NCI-H748 (cell line): ENCODE measurements at regions not wholly inside any gene's neighbourhood (a gene's known extent, or its start where the extent isn't known, plus 50 kb on each side); places are given as distances from the start of the nearest gene placed in this dataset.

ENCODE experiments used
- DNase-seq: peaks from one replicate; lab custom pipeline; 2025; ENCODE audit not compliant: unreplicated experiment; lab: John Stamatoyannopoulos, UW

- DNase-seq: no peak
Measured at GRCh38 chr4:20352163-20352431, 100.4 kb downstream of the SLIT2 start.

GRCh38 chr4:20353646-20354045 lies 101.9 kb downstream of the SLIT2 start:
- no peak for DNase-seq

- peak; percentile 51 for DNase-seq
Measured at GRCh38 chr4:20354120-20354519, 102.4 kb downstream of the SLIT2 start.

- peak; percentile 81 for DNase-seq
Measured at GRCh38 chr4:20356565-20356964, 104.9 kb downstream of the SLIT2 start.

GRCh38 chr4:20358110-20358509 lies 106.4 kb downstream of the SLIT2 start:
- no peak for DNase-seq

GRCh38 chr4:20359692-20360091 lies 108.0 kb downstream of the SLIT2 start:
- DNase-seq: no peak

- DNase-seq: no peak
Measured at GRCh38 chr4:20362148-20362547, 110.4 kb downstream of the SLIT2 start.

- DNase-seq: no peak
Measured at GRCh38 chr4:20364969-20365368, 113.3 kb downstream of the SLIT2 start.

GRCh38 chr4:20367446-20367845 lies 115.7 kb downstream of the SLIT2 start:
- DNase-seq: no peak

GRCh38 chr4:20368926-20369325 lies 117.2 kb downstream of the SLIT2 start:
- DNase-seq: no peak

GRCh38 chr4:20370274-20370673 lies 118.6 kb downstream of the SLIT2 start:
- no peak for DNase-seq

GRCh38 chr4:20376070-20376469 lies 124.4 kb downstream of the SLIT2 start:
- DNase-seq: no peak

GRCh38 chr4:20378181-20378580 lies 126.5 kb downstream of the SLIT2 start:
- DNase-seq: no peak

GRCh38 chr4:20381005-20381404 lies 129.3 kb downstream of the SLIT2 start:
- no peak for DNase-seq

GRCh38 chr4:20383283-20383682 lies 131.6 kb downstream of the SLIT2 start:
- DNase-seq: no peak

GRCh38 chr4:20383969-20384368 lies 132.3 kb downstream of the SLIT2 start:
- DNase-seq: no peak

GRCh38 chr4:20384456-20384855 lies 132.8 kb downstream of the SLIT2 start:
- DNase-seq: no peak

- no peak for DNase-seq
Measured at GRCh38 chr4:20386001-20386740, 134.5 kb downstream of the SLIT2 start.

- no peak for DNase-seq
Measured at GRCh38 chr4:20386906-20387305, 135.2 kb downstream of the SLIT2 start.

GRCh38 chr4:20391198-20391597 lies 139.5 kb downstream of the SLIT2 start:
- no peak for DNase-seq

- DNase-seq: no peak
Measured at GRCh38 chr4:20391912-20392311, 140.2 kb downstream of the SLIT2 start.

GRCh38 chr4:20393486-20394100 lies 141.9 kb downstream of the SLIT2 start:
- DNase-seq: peak; percentile 33

GRCh38 chr4:20394512-20394911 lies 142.8 kb downstream of the SLIT2 start:
- DNase-seq: peak; percentile 66
